Keratinocyte (primary cell): ENCODE measurements at regions not wholly inside any gene's neighbourhood (a gene's known extent, or its start where the extent isn't known, plus 50 kb on each side); places are given as distances from the start of the nearest gene placed in this dataset.

Experiments
- DNase-seq: peaks from one replicate; pipeline ENCODE4 v3.0.0-alpha.2; 2011; ENCODE audit warnings: low read depth, missing footprints, low spot score
- FAIRE-seq: peaks from 2 replicates; lab custom pipeline; 2011; peaks lifted over from hg19 to GRCh38; lab: Jason Lieb, UNC
- H2AFZ ChIP-seq: 2 replicates; pipeline ENCODE4 v1.6.0; 2012; ENCODE audit warnings: low read length, control low read depth, inconsistent platforms; ENCODE audit not compliant: control insufficient read depth
- H3K27ac ChIP-seq: 2 replicates; pipeline ENCODE4 v1.5.1; 2011; ENCODE audit warnings: low read length; ENCODE audit not compliant: control insufficient read depth, insufficient read depth
- H3K27me3 ChIP-seq: 3 replicates; pipeline ENCODE4 v1.6.0; 2011; ENCODE audit warnings: low read length; ENCODE audit not compliant: control insufficient read depth, insufficient read depth; ENCODE audit errors: extremely low read depth
- H3K36me3 ChIP-seq, 2 experiments: 2 replicates in 1 of 2; 3 replicates in 1 of 2; pipeline ENCODE4 v1.5.1; 2011; ENCODE audit warnings: low read length in 2 of 2, mild to moderate bottlenecking in 1 of 2; ENCODE audit not compliant: control insufficient read depth in 2 of 2, insufficient read depth in 2 of 2; ENCODE audit errors: extremely low read depth in 1 of 2
- H3K4me1 ChIP-seq: 3 replicates; pipeline ENCODE4 v1.5.1; 2011; ENCODE audit warnings: low read length; ENCODE audit not compliant: control insufficient read depth, insufficient read depth; ENCODE audit errors: extremely low read depth
- H3K4me2 ChIP-seq: 3 replicates; pipeline ENCODE4 v1.6.0; 2011; ENCODE audit warnings: low read depth, low read length; ENCODE audit not compliant: control insufficient read depth, insufficient read depth; ENCODE audit errors: extremely low read depth
- H3K4me3 ChIP-seq, 3 experiments: fragments of 200-600 bp in 1 of 3; sonication (generic) in 1 of 3; 2 replicates in 2 of 3; 3 replicates in 1 of 3; pipeline ENCODE4 v1.5.1; 2011 to 2016; ENCODE audit warnings: low read length in 3 of 3, mild to moderate bottlenecking in 3 of 3, control low read depth in 2 of 3, inconsistent platforms in 1 of 3, low read depth in 1 of 3, mixed read lengths in 1 of 3, mixed run types in 1 of 3, moderate library complexity in 1 of 3; ENCODE audit not compliant: control insufficient read depth in 2 of 3, insufficient read depth in 2 of 3; ENCODE audit errors: extremely low read depth in 1 of 3
- H3K79me2 ChIP-seq: 2 replicates; pipeline ENCODE4 v1.6.0; 2012; ENCODE audit warnings: low read length; ENCODE audit not compliant: control insufficient read depth, insufficient read depth
- H3K9ac ChIP-seq: 3 replicates; pipeline ENCODE4 v1.6.0; 2011; ENCODE audit warnings: low read length; ENCODE audit not compliant: control insufficient read depth, insufficient read depth; ENCODE audit errors: extremely low read depth
- H3K9me1 ChIP-seq: 3 replicates; pipeline ENCODE4 v1.6.0; 2011; ENCODE audit warnings: low read length; ENCODE audit not compliant: control insufficient read depth, insufficient read depth; ENCODE audit errors: extremely low read depth
- H3K9me3 ChIP-seq: 2 replicates; pipeline ENCODE4 v1.5.1; 2012; ENCODE audit warnings: low read depth, low read length; ENCODE audit not compliant: control insufficient read depth
- H4K20me1 ChIP-seq: 3 replicates; pipeline ENCODE4 v1.6.0; 2011; ENCODE audit warnings: low read length; ENCODE audit not compliant: control insufficient read depth, insufficient read depth; ENCODE audit errors: extremely low read depth
- CTCF ChIP-seq, 3 experiments: IDR thresholded peaks in 1 of 3; conservative IDR thresholded peaks in 1 of 3; optimal IDR thresholded peaks in 1 of 3; 2 replicates in 2 of 3; 3 replicates in 1 of 3; pipeline versions ENCODE3 to v1.5.1; 2011; ENCODE audit warnings: low read length in 3 of 3, mild to moderate bottlenecking in 3 of 3, moderate library complexity in 2 of 3, control low read depth in 1 of 3, inconsistent platforms in 1 of 3; ENCODE audit not compliant: insufficient read depth in 2 of 3; ENCODE audit errors: extremely low read depth in 1 of 3
- EZH2 ChIP-seq: IDR thresholded peaks from one replicate; pipeline ENCODE4 v1.6.1; 2012; ENCODE audit warnings: inconsistent platforms, mild to moderate bottlenecking, low read length, moderate library complexity
- dilution Hi-C: fragments of 300-500 bp; cut with MboI; formaldehyde crosslinking; loops from one replicate; pipeline ENCODE4 v1.7.0; 2020; ENCODE audit warnings: low sequenced_read_pairs; ENCODE audit not compliant: extremely low pct_ligation_motif_present

DNA sequence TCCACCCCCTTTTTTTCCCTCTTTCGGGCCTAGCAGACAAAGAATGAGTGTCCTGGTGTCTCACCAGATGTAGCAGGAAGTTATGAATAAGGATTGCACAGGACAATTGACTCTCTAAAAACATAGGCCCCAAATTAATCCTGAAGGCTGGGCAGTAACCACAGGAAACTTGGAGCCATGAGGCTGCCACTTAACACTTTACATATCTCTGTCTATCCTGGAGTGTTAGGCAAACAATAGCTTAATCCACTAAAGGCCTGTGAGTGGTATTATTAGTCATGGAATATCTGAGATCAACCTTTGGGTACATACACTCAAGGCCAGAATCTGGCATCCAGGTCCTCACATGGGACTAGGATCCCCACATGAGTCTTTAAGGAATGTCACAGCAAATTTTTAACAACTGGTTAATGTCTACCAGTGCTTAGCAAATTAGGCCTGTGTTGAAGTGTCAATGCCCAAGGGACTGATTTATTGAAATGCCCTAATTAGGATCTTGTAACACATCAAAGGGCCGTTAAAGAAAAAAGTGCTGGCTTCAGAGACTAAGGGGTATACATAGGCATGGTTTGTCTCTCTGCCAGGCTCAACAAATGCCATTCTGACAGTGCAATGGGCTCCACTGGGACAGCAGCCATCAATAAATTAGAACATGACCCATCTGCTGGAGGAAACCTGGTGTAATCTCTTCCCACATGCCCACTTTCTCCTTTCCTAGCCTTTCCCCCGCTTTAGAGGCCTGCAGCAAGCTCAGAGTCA, 196.7 kb upstream of the TBX20 start:
- H2AFZ ChIP-seq, result no peak overlapping the region
- no peak for FAIRE-seq
- H4K20me1 ChIP-seq, result no peaks in the 10 kb centered on the region
- dilution Hi-C loops, result no loop called here
- H3K27ac ChIP-seq, result no peak overlapping the region
- no peak overlapping the region for H3K4me3 ChIP-seq
- no peak for DNase-seq
- no peak overlapping the region for H3K9ac ChIP-seq
- TF ChIP-seq EZH2, result no peak
- TF ChIP-seq CTCF (optimal IDR thresholded peaks at IDR 0.05 in 1 of 3, IDR thresholded peaks at IDR 0.05 in 1 of 3, conservative IDR thresholded peaks at IDR 0.05 in 1 of 3; ENCODE audit: extremely low read depth in 1 of 3, insufficient read depth in 2 of 3, low read length in 3 of 3), result no peak
- H3K9me3 ChIP-seq, result no peaks in the 10 kb centered on the region
- no peaks in the 10 kb centered on the region for H3K36me3 ChIP-seq
- H3K9me1 ChIP-seq, result no peaks in the 10 kb centered on the region
- no peaks in the 10 kb centered on the region for H3K4me1 ChIP-seq
- H3K27me3 ChIP-seq, result peaks cover 15% of the 10 kb centered on the region
- no peaks in the 10 kb centered on the region for H3K79me2 ChIP-seq
- H3K4me2 ChIP-seq, result no peak overlapping the region

DNA sequence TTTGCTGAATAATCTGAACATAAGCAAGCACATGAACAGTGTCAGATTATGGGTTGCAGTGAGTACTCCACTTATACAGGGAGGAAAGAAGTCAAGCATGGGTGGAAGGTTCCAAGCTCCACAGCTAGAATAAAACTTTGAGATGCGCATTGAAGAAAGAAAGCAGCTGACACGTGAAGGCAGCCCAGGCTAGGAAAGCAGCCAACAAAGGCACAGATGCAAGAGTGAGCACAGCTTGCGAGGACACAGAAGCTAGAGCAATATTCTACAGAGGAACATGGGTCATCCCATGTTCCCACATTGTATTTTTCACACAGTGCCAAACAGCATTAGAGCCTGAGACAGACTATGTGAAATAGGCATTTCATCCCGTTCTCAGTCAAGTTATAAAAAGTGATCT, 194.6 kb upstream of the TBX20 start:
- no peaks in the 10 kb centered on the region for H4K20me1 ChIP-seq
- no peak for FAIRE-seq
- H3K9me3 ChIP-seq, result no peaks in the 10 kb centered on the region
- H3K9ac ChIP-seq, result no peak overlapping the region
- TF ChIP-seq CTCF (optimal IDR thresholded peaks at IDR 0.05 in 1 of 3, IDR thresholded peaks at IDR 0.05 in 1 of 3, conservative IDR thresholded peaks at IDR 0.05 in 1 of 3; ENCODE audit: extremely low read depth in 1 of 3, insufficient read depth in 2 of 3, low read length in 3 of 3), result no peak
- TF ChIP-seq EZH2, result no peak
- dilution Hi-C loops, result no loop called here
- no peak overlapping the region for H3K4me2 ChIP-seq
- H3K4me1 ChIP-seq, result no peaks in the 10 kb centered on the region
- H3K36me3 ChIP-seq, result no peaks in the 10 kb centered on the region
- no peak overlapping the region for H3K4me3 ChIP-seq
- H3K9me1 ChIP-seq, result no peaks in the 10 kb centered on the region
- H2AFZ ChIP-seq, result no peak overlapping the region
- H3K27ac ChIP-seq, result no peak overlapping the region
- H3K27me3 ChIP-seq, result no peaks in the 10 kb centered on the region
- H3K79me2 ChIP-seq, result no peaks in the 10 kb centered on the region
- no peak for DNase-seq
